OCI-LY7 (cell line): ENCODE measurements at regions not wholly inside any gene's neighbourhood (a gene's known extent, or its start where the extent isn't known, plus 50 kb on each side); places are given as distances from the start of the nearest gene placed in this dataset.
"Not testable (repeated sequence)": the region's sequence is repeated elsewhere in the genome, so short reads cannot be mapped to it uniquely, and the experiment has no call there.

Experiments used
- BruUV-seq: library from RNA; stranded (reverse); fragments of 400-500 nt; replicated peaks from 2 replicates; lab custom pipeline; 2021; lab: Mats Ljungman, UMichigan
- CTCF ChIA-PET: fragments of 300-600 bp; sonication (Branson Sonifier 250); formaldehyde crosslinking; loops from one replicate; lab custom pipeline; 2022; ENCODE audit warnings: antibody characterized with exemption; ENCODE audit not compliant: unreplicated experiment; lab: Charles Lee
- POLR2A ChIA-PET: fragments of 300-600 bp; sonication (Branson Sonifier 250); formaldehyde crosslinking; loops from one replicate; lab custom pipeline; 2022; ENCODE audit warnings: antibody characterized with exemption; lab: Charles Lee
- DNase-seq: peaks from one replicate; pipeline ENCODE4 v3.0.0-alpha.2; 2015; ENCODE audit warnings: low spot score
- H2AFZ ChIP-seq: fragments of 200-600 bp; sonication (generic), shearing (Covaris generic); 2 replicates; pipeline ENCODE4 v1.6.1; 2014; ENCODE audit warnings: mild to moderate bottlenecking, antibody characterized with exemption, low read length, moderate library complexity
- H3K27ac ChIP-seq: fragments of 200-600 bp; sonication (generic); 2 replicates; pipeline ENCODE4 v1.5.1; 2014; ENCODE audit warnings: mixed run types, low read depth, mild to moderate bottlenecking, moderate library complexity, low read length, inconsistent platforms; ENCODE audit not compliant: poor library complexity, severe bottlenecking
- H3K36me3 ChIP-seq: fragments of 200-600 bp; sonication (generic); 2 replicates; pipeline ENCODE4 v1.6.1; 2014; ENCODE audit warnings: mild to moderate bottlenecking, antibody characterized with exemption, low read length, moderate library complexity, mixed read lengths; ENCODE audit not compliant: insufficient read depth
- H3K4me1 ChIP-seq: fragments of 200-600 bp; sonication (generic); 2 replicates; pipeline ENCODE4 v1.5.1; 2014; ENCODE audit warnings: mild to moderate bottlenecking, low read length; ENCODE audit not compliant: insufficient read depth, poor library complexity, severe bottlenecking
- H3K4me2 ChIP-seq: fragments of 200-600 bp; sonication (generic); 2 replicates; pipeline ENCODE4 v1.6.1; 2014; ENCODE audit warnings: mild to moderate bottlenecking, low read length
- H3K4me3 ChIP-seq: fragments of 200-600 bp; sonication (generic); 2 replicates; pipeline ENCODE4 v1.5.1; 2014; ENCODE audit warnings: mild to moderate bottlenecking, low read depth, low read length; ENCODE audit not compliant: poor library complexity, severe bottlenecking
- H3K79me2 ChIP-seq: fragments of 200-600 bp; sonication (generic); 2 replicates; pipeline ENCODE4 v1.6.1; 2016; ENCODE audit warnings: low read depth, mild to moderate bottlenecking, low read length, moderate library complexity, mixed read lengths; ENCODE audit not compliant: insufficient read depth
- H3K9me2 ChIP-seq: fragments of 200-600 bp; sonication (generic); 2 replicates; pipeline ENCODE4 v1.6.1; 2016; ENCODE audit warnings: mild to moderate bottlenecking, low read length, mixed read lengths; ENCODE audit not compliant: insufficient read depth
- H3K9me3 ChIP-seq: fragments of 200-600 bp; sonication (generic); 2 replicates; pipeline ENCODE4 v1.6.1; 2014; ENCODE audit warnings: mild to moderate bottlenecking, mixed run types, low read length, mixed read lengths
- H4K20me1 ChIP-seq: fragments of 200-600 bp; sonication (generic); 2 replicates; pipeline ENCODE4 v1.6.1; 2014; ENCODE audit warnings: mild to moderate bottlenecking, antibody characterized with exemption, low read length, moderate library complexity, mixed read lengths; ENCODE audit not compliant: insufficient read depth
- EZH2phosphoT487 ChIP-seq: fragments of 200-600 bp; sonication (generic); IDR thresholded peaks from 2 replicates; pipeline ENCODE4 v1.6.1; 2018; ENCODE audit warnings: low read depth, borderline replicate concordance, mild to moderate bottlenecking, mixed run types, antibody characterized with exemption, low read length, moderate library complexity, mixed read lengths
- intact Hi-C: fragments of 100-400 bp; cut with micrococcal nuclease; formaldehyde crosslinking; loops from one replicate; pipeline ENCODE4 v1.10.0; 2022; ENCODE audit not compliant: unreplicated experiment
- TF ChIP-seq, protein P1 (sequence below): fragments of 200-600 bp; sonication (generic); conservative IDR thresholded peaks from 2 replicates; pipeline ENCODE4 v1.5.1; 2014; ENCODE audit warnings: mild to moderate bottlenecking, antibody characterized with exemption, low read length, moderate library complexity, mixed read lengths

DNA sequence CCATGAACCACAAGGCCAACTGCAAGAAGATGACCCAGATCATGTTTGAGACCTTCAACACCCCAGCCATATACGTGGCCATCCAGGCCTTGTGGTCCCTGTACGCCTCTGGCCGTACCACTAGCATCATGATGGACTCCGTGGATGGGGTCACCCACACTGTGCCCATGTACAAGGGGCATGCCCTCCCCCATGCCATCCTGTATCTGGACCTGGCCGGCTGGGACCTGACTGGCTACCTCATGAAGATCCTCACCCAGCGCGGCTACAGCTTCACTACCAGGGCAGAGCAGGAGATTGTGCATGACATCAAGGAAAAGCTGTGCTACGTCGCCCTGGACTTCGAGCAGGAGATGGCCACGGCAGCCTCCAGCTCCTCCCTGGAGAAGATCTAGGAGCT, 153.7 kb downstream of the CAVIN4 start:
- Histone ChIP-seq H3K79me2 (no peaks in the 10 kb centered on the region), H3K4me3 (no peak overlapping the region), H3K4me2 (no peak overlapping the region), H3K27ac (no peak overlapping the region), H3K9me2 (no peaks in the 10 kb centered on the region), H3K4me1 (no peaks in the 10 kb centered on the region), H3K9me3 (no peaks in the 10 kb centered on the region), H3K36me3 (no peaks in the 10 kb centered on the region), H2AFZ (no peak overlapping the region), H4K20me1 (no peaks in the 10 kb centered on the region)
- no TSS peak for BruUV-seq
- ChIA-PET CTCF (no interaction called here), POLR2A (no interaction called here)
- no peak for DNase-seq
- TF ChIP-seq, protein P1, sequence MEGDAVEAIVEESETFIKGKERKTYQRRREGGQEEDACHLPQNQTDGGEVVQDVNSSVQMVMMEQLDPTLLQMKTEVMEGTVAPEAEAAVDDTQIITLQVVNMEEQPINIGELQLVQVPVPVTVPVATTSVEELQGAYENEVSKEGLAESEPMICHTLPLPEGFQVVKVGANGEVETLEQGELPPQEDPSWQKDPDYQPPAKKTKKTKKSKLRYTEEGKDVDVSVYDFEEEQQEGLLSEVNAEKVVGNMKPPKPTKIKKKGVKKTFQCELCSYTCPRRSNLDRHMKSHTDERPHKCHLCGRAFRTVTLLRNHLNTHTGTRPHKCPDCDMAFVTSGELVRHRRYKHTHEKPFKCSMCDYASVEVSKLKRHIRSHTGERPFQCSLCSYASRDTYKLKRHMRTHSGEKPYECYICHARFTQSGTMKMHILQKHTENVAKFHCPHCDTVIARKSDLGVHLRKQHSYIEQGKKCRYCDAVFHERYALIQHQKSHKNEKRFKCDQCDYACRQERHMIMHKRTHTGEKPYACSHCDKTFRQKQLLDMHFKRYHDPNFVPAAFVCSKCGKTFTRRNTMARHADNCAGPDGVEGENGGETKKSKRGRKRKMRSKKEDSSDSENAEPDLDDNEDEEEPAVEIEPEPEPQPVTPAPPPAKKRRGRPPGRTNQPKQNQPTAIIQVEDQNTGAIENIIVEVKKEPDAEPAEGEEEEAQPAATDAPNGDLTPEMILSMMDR = no peak
- no peak for TF ChIP-seq EZH2phosphoT487
- intact Hi-C loops = no loop called here

DNA sequence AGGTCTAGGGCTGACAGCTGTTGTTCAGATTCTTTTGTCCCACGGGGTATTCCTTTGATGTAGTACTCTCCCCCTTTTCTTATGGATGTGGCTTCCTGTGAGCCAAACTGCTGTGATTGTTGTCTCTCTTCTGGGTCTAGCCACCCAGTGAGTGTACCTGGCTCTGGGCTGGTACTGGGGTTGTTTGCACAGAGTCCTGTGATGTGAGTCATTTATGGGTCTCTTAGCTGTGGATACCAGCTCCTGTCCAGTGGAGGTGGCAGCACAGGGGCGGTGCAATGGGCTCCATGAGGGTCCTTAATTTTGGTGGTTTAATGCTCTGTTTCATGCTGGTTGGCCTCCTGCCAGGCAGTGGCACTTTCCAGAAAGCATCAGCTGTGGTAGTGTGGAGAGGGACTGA, 161.3 kb downstream of the CAVIN4 start:
- TF ChIP-seq EZH2phosphoT487 = no peak
- TF ChIP-seq, protein P1 = no peak
- no TSS peak for BruUV-seq
- intact Hi-C loops = no loop called here
- Histone ChIP-seq H3K27ac (no peak overlapping the region), H3K36me3 (no peaks in the 10 kb centered on the region), H3K9me2 (no peaks in the 10 kb centered on the region), H3K4me3 (no peak overlapping the region), H3K4me1 (no peaks in the 10 kb centered on the region), H3K9me3 (no peaks in the 10 kb centered on the region), H3K4me2 (no peak overlapping the region), H4K20me1 (no peaks in the 10 kb centered on the region), H3K79me2 (no peaks in the 10 kb centered on the region), H2AFZ (no peak overlapping the region)
- POLR2A ChIA-PET = no interaction called here
- DNase-seq = no peak
- CTCF ChIA-PET = no interaction called here

DNA sequence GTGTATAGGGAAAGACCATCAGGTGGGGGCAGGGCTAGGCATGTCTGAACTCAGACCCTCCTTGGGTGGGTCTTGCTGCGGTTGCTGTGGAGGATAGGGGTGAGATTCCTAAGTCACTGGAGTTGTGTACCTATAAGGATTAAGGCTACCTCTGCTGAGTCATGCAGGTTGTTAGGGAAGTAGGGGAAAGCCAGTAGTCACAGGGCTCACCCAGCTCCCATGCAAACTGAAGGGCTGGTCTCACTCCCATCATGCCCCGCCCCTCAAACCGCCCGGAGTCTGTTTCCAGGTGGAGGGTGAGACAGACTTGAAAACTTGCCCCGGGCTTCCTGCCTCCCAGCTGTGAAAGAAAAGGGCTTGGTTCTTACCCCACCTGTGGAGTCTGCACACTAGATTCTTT, 161.8 kb downstream of the CAVIN4 start:
- Histone ChIP-seq H2AFZ (no peak overlapping the region), H3K9me2 (no peaks in the 10 kb centered on the region)
- no peak for DNase-seq

DNA sequence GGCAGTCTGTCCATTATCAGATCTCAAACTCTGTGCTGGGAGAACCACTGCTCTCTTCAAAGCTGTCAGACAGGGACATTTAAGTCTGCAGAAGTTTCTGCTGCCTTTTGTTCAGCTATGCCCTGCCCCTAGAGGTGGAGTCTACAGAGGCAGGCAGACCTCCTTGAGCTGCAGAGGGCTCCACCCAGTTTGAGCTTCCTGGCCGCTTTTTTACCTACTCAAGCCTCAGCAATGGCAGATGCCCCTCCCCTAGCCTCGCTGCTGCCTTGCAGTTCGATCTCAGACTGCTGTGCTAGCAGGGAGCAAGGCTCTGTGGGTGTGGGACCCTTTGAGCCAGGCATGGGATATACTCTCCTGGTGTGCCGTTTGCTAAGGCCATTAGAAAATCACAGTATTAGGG, 171.1 kb downstream of the CAVIN4 start:
- H3K27ac ChIP-seq, H3K36me3 ChIP-seq, H3K9me3 ChIP-seq, H3K4me3 ChIP-seq, H3K4me2 ChIP-seq, H3K79me2 ChIP-seq, BruUV-seq, H3K9me2 ChIP-seq, H2AFZ ChIP-seq, DNase-seq, H4K20me1 ChIP-seq, POLR2A ChIA-PET, CTCF ChIA-PET, intact Hi-C loops, H3K4me1 ChIP-seq: not testable (repeated sequence)

More for the DNA sequence above, 161.8 kb downstream of the CAVIN4 start:
- CTCF ChIA-PET = no interaction called here
- no TSS peak for BruUV-seq
- no peak overlapping the region for H3K4me3 ChIP-seq
- no peaks in the 10 kb centered on the region for H4K20me1 ChIP-seq
- intact Hi-C loops = no loop called here
- TF ChIP-seq EZH2phosphoT487 = no peak
- TF ChIP-seq, protein P1 = no peak
- POLR2A ChIA-PET = no interaction called here
- H3K79me2 ChIP-seq = no peaks in the 10 kb centered on the region
- H3K27ac ChIP-seq = no peak overlapping the region
- H3K4me1 ChIP-seq = no peaks in the 10 kb centered on the region
- no peaks in the 10 kb centered on the region for H3K9me3 ChIP-seq
- H3K36me3 ChIP-seq = no peaks in the 10 kb centered on the region
- H3K4me2 ChIP-seq = no peak overlapping the region
